ENCODE measurements at regions not wholly inside any gene's neighbourhood (a gene's known extent, or its start where the extent isn't known, plus 50 kb on each side); places are given as distances from the start of the nearest gene placed in this dataset.

- DNase-seq (ENCODE audit: low read depth in 2 of 2), result no peak
Observed at GRCh38 chr3:110093812-110094401, 756.6 kb upstream of the DPPA4 start.

- no peak for DNase-seq (ENCODE audit: low read depth in 2 of 2)
Observed at GRCh38 chr3:110099711-110100110, 762.4 kb upstream of the DPPA4 start.

- no peak for DNase-seq (ENCODE audit: low read depth in 2 of 2)
Observed at GRCh38 chr3:110101361-110101760, 764.0 kb upstream of the DPPA4 start.

GRCh38 chr3:110106805-110107204 lies 769.5 kb upstream of the DPPA4 start:
- DNase-seq (ENCODE audit: low read depth in 2 of 2), result no peak

GRCh38 chr3:110123946-110124345 lies 786.6 kb upstream of the DPPA4 start:
- no peak for DNase-seq (ENCODE audit: low read depth in 2 of 2)

- DNase-seq (ENCODE audit: low read depth in 2 of 2), result no peak
Observed at GRCh38 chr3:110126065-110126464, 788.7 kb upstream of the DPPA4 start.

- DNase-seq (ENCODE audit: low read depth in 2 of 2), result no peak
Observed at GRCh38 chr3:110133971-110134370, 796.6 kb upstream of the DPPA4 start.

GRCh38 chr3:110139048-110139447 lies 801.7 kb upstream of the DPPA4 start:
- no peak for DNase-seq (ENCODE audit: low read depth in 2 of 2)

- DNase-seq (ENCODE audit: low read depth in 2 of 2), result no peak
Observed at GRCh38 chr3:110139821-110140220, 802.5 kb upstream of the DPPA4 start.

- no peak for DNase-seq (ENCODE audit: low read depth in 2 of 2)
Observed at GRCh38 chr3:110149763-110150162, 812.4 kb upstream of the DPPA4 start.

GRCh38 chr3:110157221-110157620 lies 819.9 kb upstream of the DPPA4 start:
- DNase-seq (ENCODE audit: low read depth in 2 of 2), result no peak

GRCh38 chr3:110164632-110165369 lies 827.5 kb upstream of the DPPA4 start:
- DNase-seq (ENCODE audit: low read depth in 2 of 2), result no peak

- DNase-seq (ENCODE audit: low read depth in 2 of 2), result no peak
Observed at GRCh38 chr3:110165370-110165743, 828.0 kb upstream of the DPPA4 start.

GRCh38 chr3:110165753-110166152 lies 828.4 kb upstream of the DPPA4 start:
- DNase-seq (ENCODE audit: low read depth in 2 of 2), result no peak

- DNase-seq (ENCODE audit: low read depth in 2 of 2), result no peak
Observed at GRCh38 chr3:110166791-110167190, 829.4 kb upstream of the DPPA4 start.

- DNase-seq (ENCODE audit: low read depth in 2 of 2), result no peak
Observed at GRCh38 chr3:110174908-110175307, 837.6 kb upstream of the DPPA4 start.

GRCh38 chr3:110178965-110179364 lies 841.6 kb upstream of the DPPA4 start:
- DNase-seq (ENCODE audit: low read depth in 2 of 2), result no peak

GRCh38 chr3:110180733-110181132 lies 843.4 kb upstream of the DPPA4 start:
- no peak for DNase-seq (ENCODE audit: low read depth in 2 of 2)

GRCh38 chr3:110181226-110181625 lies 843.9 kb upstream of the DPPA4 start:
- no peak for DNase-seq (ENCODE audit: low read depth in 2 of 2)

- no peak for DNase-seq (ENCODE audit: low read depth in 2 of 2)
Observed at GRCh38 chr3:110184536-110184935, 847.2 kb upstream of the DPPA4 start.

GRCh38 chr3:110193074-110193473 lies 855.7 kb upstream of the DPPA4 start:
- no peak for DNase-seq (ENCODE audit: low read depth in 2 of 2)

- DNase-seq (ENCODE audit: low read depth in 2 of 2), result no peak
Observed at GRCh38 chr3:110198717-110199587, 861.6 kb upstream of the DPPA4 start.

- DNase-seq (ENCODE audit: low read depth in 2 of 2), result no peak
Observed at GRCh38 chr3:110199588-110199943, 862.2 kb upstream of the DPPA4 start.
